Spleen (tissue), 7 donors: ENCODE measurements at regions not wholly inside any gene's neighbourhood (a gene's known extent, or its start where the extent isn't known, plus 50 kb on each side); places are given as distances from the start of the nearest gene placed in this dataset.

Experiments
- CTCF ChIP-seq, 11 experiments: fragments of 200-600 bp in 7 of 11; fragments of 450-650 bp in 4 of 11; sonication (generic) in 4 of 11; IDR thresholded peaks in 8 of 11; conservative IDR thresholded peaks in 3 of 11; 1 replicate in 7 of 11; 2 replicates in 4 of 11; pipeline versions ENCODE4 v1.4.0 to v1.8.0; 2016 to 2021; ENCODE audit warnings: antibody characterized with exemption in 11 of 11, inconsistent platforms in 4 of 11, mild to moderate bottlenecking in 1 of 11
- POLR2AphosphoS5 ChIP-seq, 3 donors: sonication (generic); formaldehyde crosslinking; IDR thresholded peaks; one replicate each; pipeline ENCODE4 v1.5.1; 2017; ENCODE audit warnings: antibody characterized with exemption in 3 of 3
- donor health status: DM: no; HTN: no; CAD: no; lungs with moderate emphysema.
- donor health status: DM: no; HTN: no; CAD: no.
- donor health status: DM: no; HTN: no; CAD: no.

GRCh38 chr13:73693215-73693614 lies 441.0 kb downstream of the KLF12 start:
- TF ChIP-seq CTCF (IDR thresholded peaks at IDR 0.05 in 8 of 11, conservative IDR thresholded peaks at IDR 0.05 in 3 of 11) (no peak), POLR2AphosphoS5 (IDR thresholded peaks at IDR 0.05) (no peak)
